Esophagus muscularis mucosa (tissue), 4 donors: ENCODE measurements at regions not wholly inside any gene's neighbourhood (a gene's known extent, or its start where the extent isn't known, plus 50 kb on each side); places are given as distances from the start of the nearest gene placed in this dataset.

Source experiments
- CTCF ChIP-seq, 3 experiments: fragments of 200-600 bp in 2 of 3; fragments of 450-650 bp in 1 of 3; sonication (generic) in 2 of 3; IDR thresholded peaks; one replicate each; pipeline ENCODE4 v1.5.1; 2017 to 2019; ENCODE audit warnings: antibody characterized with exemption in 3 of 3, mild to moderate bottlenecking in 2 of 3, moderate library complexity in 1 of 3
- EP300 ChIP-seq: sonication (generic); formaldehyde crosslinking; IDR thresholded peaks from one replicate; pipeline ENCODE4 v1.6.1; 2017; ENCODE audit warnings: antibody characterized with exemption
- POLR2A ChIP-seq: fragments of 450-650 bp; IDR thresholded peaks from one replicate; pipeline ENCODE4 v1.6.1; 2017; ENCODE audit warnings: antibody characterized with exemption, moderate library complexity, mild to moderate bottlenecking, low read depth
- POLR2AphosphoS5 ChIP-seq, 2 donors: sonication (generic); formaldehyde crosslinking; IDR thresholded peaks; one replicate each; pipeline ENCODE4 v1.6.1; 2017; ENCODE audit warnings: antibody characterized with exemption in 2 of 2

GRCh38 chr1:219313961-219314360 is 140.3 kb downstream of the LYPLAL1 start:
- TF ChIP-seq CTCF (IDR thresholded peaks at IDR 0.05): no peak
- no peak for TF ChIP-seq POLR2A
- TF ChIP-seq POLR2AphosphoS5 (IDR thresholded peaks at IDR 0.05): no peak
- TF ChIP-seq EP300: no peak
